ENCODE measurements at regions not wholly inside any gene's neighbourhood (a gene's known extent, or its start where the extent isn't known, plus 50 kb on each side); places are given as distances from the start of the nearest gene placed in this dataset.

- Histone ChIP-seq H3K27me3 (ENCODE audit: insufficient read depth, low read depth) (no peaks in the 10 kb centered on the region), H4K20me1 (ENCODE audit: insufficient read depth) (no peaks in the 10 kb centered on the region), H3K4me1 (ENCODE audit: low read depth, poor library complexity, severe bottlenecking) (no peaks in the 10 kb centered on the region), H3K79me2 (ENCODE audit: insufficient read depth, low read depth) (no peaks in the 10 kb centered on the region), H3K4me3 (IDR thresholded peaks at IDR 0.05; ENCODE audit: insufficient read depth, low read depth, low read length) (no peak overlapping the region), H2AFZ (ENCODE audit: low read depth) (no peak overlapping the region), H3K36me3 (ENCODE audit: insufficient read depth) (no peaks in the 10 kb centered on the region), H3K9ac (no peak overlapping the region), H3K4me2 (no peak overlapping the region), H3K27ac (no peak overlapping the region)
- no peak for TF ChIP-seq CTCF (conservative IDR thresholded peaks at IDR 0.05; ENCODE audit: low read depth, low read length)
Measured at GRCh38 chr13:106362707-106363106, 172.8 kb downstream of the EFNB2 start.

GRCh38 chr13:106361621-106362020 is 173.8 kb downstream of the EFNB2 start:
- Histone ChIP-seq H3K27ac (no peak overlapping the region), H3K9ac (no peak overlapping the region), H3K4me3 (IDR thresholded peaks at IDR 0.05; ENCODE audit: insufficient read depth, low read depth, low read length) (no peak overlapping the region), H3K4me2 (no peak overlapping the region), H3K4me1 (ENCODE audit: low read depth, poor library complexity, severe bottlenecking) (no peaks in the 10 kb centered on the region), H3K27me3 (ENCODE audit: insufficient read depth, low read depth) (no peaks in the 10 kb centered on the region), H3K36me3 (ENCODE audit: insufficient read depth) (no peaks in the 10 kb centered on the region), H4K20me1 (ENCODE audit: insufficient read depth) (no peaks in the 10 kb centered on the region), H2AFZ (ENCODE audit: low read depth) (no peak overlapping the region), H3K79me2 (ENCODE audit: insufficient read depth, low read depth) (no peaks in the 10 kb centered on the region)
- TF ChIP-seq CTCF (conservative IDR thresholded peaks at IDR 0.05; ENCODE audit: low read depth, low read length): no peak

GRCh38 chr13:106357198-106357597 is 178.3 kb downstream of the EFNB2 start:
- Histone ChIP-seq H3K27me3 (ENCODE audit: insufficient read depth, low read depth) (no peaks in the 10 kb centered on the region), H3K4me2 (no peak overlapping the region), H3K9ac (no peak overlapping the region), H3K36me3 (ENCODE audit: insufficient read depth) (no peaks in the 10 kb centered on the region), H3K79me2 (ENCODE audit: insufficient read depth, low read depth) (no peaks in the 10 kb centered on the region), H4K20me1 (ENCODE audit: insufficient read depth) (no peaks in the 10 kb centered on the region), H3K4me1 (ENCODE audit: low read depth, poor library complexity, severe bottlenecking) (no peaks in the 10 kb centered on the region), H3K27ac (no peak overlapping the region), H2AFZ (ENCODE audit: low read depth) (no peak overlapping the region), H3K4me3 (IDR thresholded peaks at IDR 0.05; ENCODE audit: insufficient read depth, low read depth, low read length) (no peak overlapping the region)
- TF ChIP-seq CTCF (conservative IDR thresholded peaks at IDR 0.05; ENCODE audit: low read depth, low read length): no peak

GRCh38 chr13:106355866-106356265 is 179.6 kb downstream of the EFNB2 start:
- H3K36me3 ChIP-seq (ENCODE audit: insufficient read depth): no peaks in the 10 kb centered on the region
- H3K79me2 ChIP-seq (ENCODE audit: insufficient read depth, low read depth): no peaks in the 10 kb centered on the region
- no peak overlapping the region for H2AFZ ChIP-seq (ENCODE audit: low read depth)
- TF ChIP-seq CTCF (conservative IDR thresholded peaks at IDR 0.05; ENCODE audit: low read depth, low read length): no peak
- H4K20me1 ChIP-seq (ENCODE audit: insufficient read depth): no peaks in the 10 kb centered on the region
- no peak overlapping the region for H3K9ac ChIP-seq
- H3K27me3 ChIP-seq (ENCODE audit: insufficient read depth, low read depth): no peaks in the 10 kb centered on the region
- no peak overlapping the region for H3K4me3 ChIP-seq (IDR thresholded peaks at IDR 0.05; ENCODE audit: insufficient read depth, low read depth, low read length)
- no peak overlapping the region for H3K27ac ChIP-seq
- H3K4me2 ChIP-seq: no peak overlapping the region
- no peaks in the 10 kb centered on the region for H3K4me1 ChIP-seq (ENCODE audit: low read depth, poor library complexity, severe bottlenecking)

GRCh38 chr13:106354961-106355360 is 180.5 kb downstream of the EFNB2 start:
- no peak for TF ChIP-seq CTCF (conservative IDR thresholded peaks at IDR 0.05; ENCODE audit: low read depth, low read length)
- H2AFZ ChIP-seq (ENCODE audit: low read depth): no peak overlapping the region
- no peak overlapping the region for H3K27ac ChIP-seq
- H3K79me2 ChIP-seq (ENCODE audit: insufficient read depth, low read depth): no peaks in the 10 kb centered on the region
- no peaks in the 10 kb centered on the region for H3K27me3 ChIP-seq (ENCODE audit: insufficient read depth, low read depth)
- H4K20me1 ChIP-seq (ENCODE audit: insufficient read depth): no peaks in the 10 kb centered on the region
- no peak overlapping the region for H3K9ac ChIP-seq
- no peaks in the 10 kb centered on the region for H3K36me3 ChIP-seq (ENCODE audit: insufficient read depth)
- H3K4me3 ChIP-seq (IDR thresholded peaks at IDR 0.05; ENCODE audit: insufficient read depth, low read depth, low read length): no peak overlapping the region
- H3K4me2 ChIP-seq: no peak overlapping the region
- H3K4me1 ChIP-seq (ENCODE audit: low read depth, poor library complexity, severe bottlenecking): no peaks in the 10 kb centered on the region

All from KMS-11 (cell line).